VCaP (cell line): ENCODE measurements at regions not wholly inside any gene's neighbourhood (a gene's known extent, or its start where the extent isn't known, plus 50 kb on each side); places are given as distances from the start of the nearest gene placed in this dataset.

Source experiments
- H3K27ac ChIP-seq: fragments of 450-650 bp; 2 replicates; pipeline ENCODE4 v1.5.1; 2017
- CTCF ChIP-seq: fragments of 450-650 bp; conservative IDR thresholded peaks from 2 replicates; pipeline ENCODE4 v1.5.1; 2017; ENCODE audit warnings: mild to moderate bottlenecking, moderate library complexity

- H3K27ac ChIP-seq: no peak overlapping the region
- TF ChIP-seq CTCF: no peak
Observed at GRCh38 chr2:173500953-173501352, 146.3 kb downstream of the CDCA7 start.

DNA sequence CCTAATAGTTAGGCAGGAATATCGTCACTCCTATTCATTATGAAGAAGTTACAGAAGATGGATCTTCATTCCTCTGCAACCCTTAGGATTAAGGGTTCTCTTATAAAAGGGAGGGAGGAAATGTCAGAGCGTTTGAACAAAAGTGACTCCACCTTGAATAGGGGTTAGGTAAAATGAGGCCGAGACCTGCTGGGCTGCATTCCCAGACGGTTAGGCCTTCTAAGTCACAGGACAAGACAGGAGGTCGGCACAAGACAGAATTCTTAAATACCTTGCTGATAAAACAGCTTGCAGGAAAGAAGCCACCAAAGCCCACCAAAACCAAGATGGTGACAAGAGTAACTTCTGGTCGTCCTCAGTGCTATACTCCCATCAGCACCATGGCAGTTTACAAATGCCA, 147.6 kb downstream of the CDCA7 start:
- H3K27ac ChIP-seq: no peak overlapping the region
- TF ChIP-seq CTCF: no peak

- TF ChIP-seq CTCF: no peak
- no peak overlapping the region for H3K27ac ChIP-seq
Observed at GRCh38 chr2:173511357-173511756, 156.7 kb downstream of the CDCA7 start.

- no peak for TF ChIP-seq CTCF
- no peak overlapping the region for H3K27ac ChIP-seq
Observed at GRCh38 chr2:173511942-173512341, 157.3 kb downstream of the CDCA7 start.

GRCh38 chr2:173513107-173513727, 158.5 kb downstream of the CDCA7 start:
- no peak overlapping the region for H3K27ac ChIP-seq
- no peak for TF ChIP-seq CTCF

GRCh38 chr2:173520918-173521317, 166.2 kb downstream of the CDCA7 start:
- H3K27ac ChIP-seq: no peak overlapping the region
- TF ChIP-seq CTCF: no peak

DNA sequence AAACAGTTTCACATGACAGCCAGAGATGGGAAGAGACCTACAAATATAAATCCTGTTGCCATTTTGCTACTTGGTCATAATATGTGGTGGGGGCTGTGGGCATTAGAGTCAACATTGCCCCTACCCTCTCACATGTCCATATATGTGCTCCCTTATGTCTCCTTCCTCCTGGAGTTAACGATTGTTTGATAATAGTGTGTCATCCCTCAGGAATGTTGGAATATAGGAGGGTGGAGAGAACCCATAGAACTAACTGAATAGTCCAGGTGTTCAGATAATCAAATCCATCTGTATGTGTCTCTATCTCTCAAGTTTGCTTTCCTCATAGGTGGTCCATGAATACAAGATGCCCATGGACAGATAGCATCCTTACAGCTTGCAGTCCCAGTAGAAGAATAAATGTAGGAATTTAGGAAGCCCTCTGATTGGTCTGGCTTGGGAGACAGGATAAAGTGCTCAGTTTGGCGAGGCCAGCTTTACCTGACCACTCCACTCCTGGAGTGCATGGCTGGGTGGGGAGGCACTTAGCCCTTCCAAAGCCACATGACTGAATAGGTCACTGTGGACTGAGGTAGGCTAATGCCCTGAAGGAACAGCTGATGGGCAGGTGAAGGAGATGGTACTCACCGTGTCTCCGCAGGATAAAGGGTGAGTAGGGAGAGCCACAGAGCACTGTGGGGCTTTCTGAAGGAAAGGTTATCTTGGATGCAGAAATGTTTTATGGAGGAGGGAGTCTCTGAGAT, 166.9 kb downstream of the CDCA7 start:
- H3K27ac ChIP-seq: no peak overlapping the region
- TF ChIP-seq CTCF: no peak
